ENCODE measurements at regions not wholly inside any gene's neighbourhood (a gene's known extent, or its start where the extent isn't known, plus 50 kb on each side); places are given as distances from the start of the nearest gene placed in this dataset.
"Not testable (repeated sequence)": the region's sequence is repeated elsewhere in the genome, so short reads cannot be mapped to it uniquely, and the experiment has no call there.

- DNase-seq (ENCODE audit: low spot score), result no peak
- in situ Hi-C loops (cut with HindIII; ENCODE audit: low sequenced_read_pairs), result no loop called here
These were observed 576.5 kb upstream of the EDIL3 start for GRCh38 chr5:84961193-84961592.

GRCh38 chr5:84961903-84962302 is 577.2 kb upstream of the EDIL3 start:
- in situ Hi-C loops (cut with HindIII; ENCODE audit: low sequenced_read_pairs), result no loop called here
- DNase-seq (ENCODE audit: low spot score), result no peak

GRCh38 chr5:84983093-84983492 is 598.4 kb upstream of the EDIL3 start:
- no peak for DNase-seq (ENCODE audit: low spot score)
- in situ Hi-C loops (cut with HindIII; ENCODE audit: low sequenced_read_pairs), result no loop called here

- DNase-seq (ENCODE audit: low spot score), result no peak
- in situ Hi-C loops (cut with HindIII; ENCODE audit: low sequenced_read_pairs), result no loop called here
These were observed 600.5 kb upstream of the EDIL3 start for GRCh38 chr5:84985148-84985547.

GRCh38 chr5:84986688-84987087 is 602.0 kb upstream of the EDIL3 start:
- no peak for DNase-seq (ENCODE audit: low spot score)
- in situ Hi-C loops (cut with HindIII; ENCODE audit: low sequenced_read_pairs), result no loop called here

GRCh38 chr5:85000671-85001070 is 616.0 kb upstream of the EDIL3 start:
- in situ Hi-C loops (cut with HindIII; ENCODE audit: low sequenced_read_pairs), result no loop called here
- no peak for DNase-seq (ENCODE audit: low spot score)

- DNase-seq (ENCODE audit: low spot score); in situ Hi-C loops (cut with HindIII; ENCODE audit: low sequenced_read_pairs): not testable (repeated sequence)
These were observed 617.3 kb upstream of the EDIL3 start for GRCh38 chr5:85002026-85002425.

- no peak for DNase-seq (ENCODE audit: low spot score)
- in situ Hi-C loops (cut with HindIII; ENCODE audit: low sequenced_read_pairs), result no loop called here
These were observed 625.4 kb upstream of the EDIL3 start for GRCh38 chr5:85010014-85010562.

GRCh38 chr5:85017261-85017660 is 632.6 kb upstream of the EDIL3 start:
- in situ Hi-C loops (cut with HindIII; ENCODE audit: low sequenced_read_pairs), result no loop called here
- DNase-seq (ENCODE audit: low spot score), result no peak

- in situ Hi-C loops (cut with HindIII; ENCODE audit: low sequenced_read_pairs), result no loop called here
- DNase-seq (ENCODE audit: low spot score), result no peak
These were observed 645.8 kb upstream of the EDIL3 start for GRCh38 chr5:85030316-85031084.

GRCh38 chr5:85049020-85049419 is 664.3 kb upstream of the EDIL3 start:
- in situ Hi-C loops (cut with HindIII; ENCODE audit: low sequenced_read_pairs), result no loop called here
- DNase-seq (ENCODE audit: low spot score), result no peak

GRCh38 chr5:85052826-85053225 is 668.1 kb upstream of the EDIL3 start:
- no peak for DNase-seq (ENCODE audit: low spot score)

GRCh38 chr5:85069659-85070640 is 685.3 kb upstream of the EDIL3 start:
- in situ Hi-C loops (cut with HindIII; ENCODE audit: low sequenced_read_pairs), result no loop called here
- DNase-seq (ENCODE audit: low spot score), result no peak

More at GRCh38 chr5:85052826-85053225, 668.1 kb upstream of the EDIL3 start:
- in situ Hi-C loops (cut with HindIII; ENCODE audit: low sequenced_read_pairs), result no loop called here

GRCh38 chr5:85077581-85077980 is 692.9 kb upstream of the EDIL3 start:
- in situ Hi-C loops (cut with HindIII; ENCODE audit: low sequenced_read_pairs), result no loop called here
- no peak for DNase-seq (ENCODE audit: low spot score)

- DNase-seq (ENCODE audit: low spot score), result no peak
- in situ Hi-C loops (cut with HindIII; ENCODE audit: low sequenced_read_pairs), result no loop called here
These were observed 711.7 kb upstream of the EDIL3 start for GRCh38 chr5:85096421-85096820.

GRCh38 chr5:85108471-85108870 is 723.8 kb upstream of the EDIL3 start:
- no peak for DNase-seq (ENCODE audit: low spot score)
- in situ Hi-C loops (cut with HindIII; ENCODE audit: low sequenced_read_pairs), result no loop called here

- in situ Hi-C loops (cut with HindIII; ENCODE audit: low sequenced_read_pairs), result no loop called here
- DNase-seq (ENCODE audit: low spot score), result no peak
These were observed 724.9 kb upstream of the EDIL3 start for GRCh38 chr5:85109616-85110015.

GRCh38 chr5:85132269-85132668 is 747.6 kb upstream of the EDIL3 start:
- in situ Hi-C loops (cut with HindIII; ENCODE audit: low sequenced_read_pairs), result no loop called here
- no peak for DNase-seq (ENCODE audit: low spot score)

GRCh38 chr5:85140471-85140870 is 755.8 kb upstream of the EDIL3 start:
- in situ Hi-C loops (cut with HindIII; ENCODE audit: low sequenced_read_pairs), result no loop called here

GRCh38 chr5:85143138-85143537 is 758.5 kb upstream of the EDIL3 start:
- DNase-seq (ENCODE audit: low spot score), result no peak
- in situ Hi-C loops (cut with HindIII; ENCODE audit: low sequenced_read_pairs), result no loop called here

More at GRCh38 chr5:85140471-85140870, 755.8 kb upstream of the EDIL3 start:
- no peak for DNase-seq (ENCODE audit: low spot score)
